ENCODE measurements at regions not wholly inside any gene's neighbourhood (a gene's known extent, or its start where the extent isn't known, plus 50 kb on each side); places are given as distances from the start of the nearest gene placed in this dataset.

GRCh38 chr21:38667291-38667870 is 138.3 kb upstream of the ETS2 start:
- Histone ChIP-seq H4K20me1 (ENCODE audit: insufficient read depth, low read length) (no peaks in the 10 kb centered on the region), H3K4me1 (ENCODE audit: insufficient read depth, low read length) (no peaks in the 10 kb centered on the region), H3K36me3 (ENCODE audit: insufficient read depth, low read length) (no peaks in the 10 kb centered on the region), H3K79me2 (ENCODE audit: insufficient read depth, low read length) (no peaks in the 10 kb centered on the region), H2AFZ (ENCODE audit: low read depth, low read length) (no peak overlapping the region), H3K4me2 (ENCODE audit: insufficient read depth, low read length) (no peak overlapping the region), H3K27me3 (ENCODE audit: insufficient read depth, low read length, poor library complexity) (peaks cover 7% of the 10 kb centered on the region), H3K27ac (ENCODE audit: low read length) (no peak overlapping the region), H3K9me3 (ENCODE audit: insufficient read depth, low read length, severe bottlenecking) (no peaks in the 10 kb centered on the region), H3K4me3 (ENCODE audit: low read depth in 1 of 2, low read length in 2 of 2) (no peak overlapping the region), H3K9ac (ENCODE audit: low read depth, low read length) (no peak overlapping the region)
- TF ChIP-seq EZH2 (IDR thresholded peaks at IDR 0.05; ENCODE audit: borderline replicate concordance, low read depth, low read length, severe bottlenecking): no peak
- TF ChIP-seq CTCF (IDR thresholded peaks at IDR 0.05; ENCODE audit: borderline replicate concordance, extremely low read depth, low read length, poor library complexity, severe bottlenecking): no peak
- DNase-seq (no peak), ATAC-seq (ENCODE audit: insufficient read depth, low read depth) (no peak)

- Histone ChIP-seq H3K27me3 (ENCODE audit: insufficient read depth, low read length, poor library complexity) (peaks cover 3% of the 10 kb centered on the region), H3K36me3 (ENCODE audit: insufficient read depth, low read length) (no peaks in the 10 kb centered on the region), H2AFZ (ENCODE audit: low read depth, low read length) (no peak overlapping the region), H3K4me2 (ENCODE audit: insufficient read depth, low read length) (no peak overlapping the region), H4K20me1 (ENCODE audit: insufficient read depth, low read length) (no peaks in the 10 kb centered on the region), H3K27ac (ENCODE audit: low read length) (no peak overlapping the region), H3K9ac (ENCODE audit: low read depth, low read length) (no peak overlapping the region), H3K9me3 (ENCODE audit: insufficient read depth, low read length, severe bottlenecking) (no peaks in the 10 kb centered on the region), H3K4me3 (ENCODE audit: low read depth in 1 of 2, low read length in 2 of 2) (no peak overlapping the region), H3K4me1 (ENCODE audit: insufficient read depth, low read length) (no peaks in the 10 kb centered on the region), H3K79me2 (ENCODE audit: insufficient read depth, low read length) (no peaks in the 10 kb centered on the region)
- TF ChIP-seq CTCF (IDR thresholded peaks at IDR 0.05; ENCODE audit: borderline replicate concordance, extremely low read depth, low read length, poor library complexity, severe bottlenecking): no peak
- TF ChIP-seq EZH2 (IDR thresholded peaks at IDR 0.05; ENCODE audit: borderline replicate concordance, low read depth, low read length, severe bottlenecking): no peak
- no peak for ATAC-seq (ENCODE audit: insufficient read depth, low read depth)
- DNase-seq: no peak
These were observed 137.7 kb upstream of the ETS2 start for GRCh38 chr21:38668067-38668466.

GRCh38 chr21:38668541-38668940 is 137.2 kb upstream of the ETS2 start:
- H3K36me3 ChIP-seq (ENCODE audit: insufficient read depth, low read length): no peaks in the 10 kb centered on the region
- TF ChIP-seq EZH2 (IDR thresholded peaks at IDR 0.05; ENCODE audit: borderline replicate concordance, low read depth, low read length, severe bottlenecking) (no peak), CTCF (IDR thresholded peaks at IDR 0.05; ENCODE audit: borderline replicate concordance, extremely low read depth, low read length, poor library complexity, severe bottlenecking) (no peak)
- no peak for ATAC-seq (ENCODE audit: insufficient read depth, low read depth)
- no peaks in the 10 kb centered on the region for H3K27me3 ChIP-seq (ENCODE audit: insufficient read depth, low read length, poor library complexity)
- H3K4me2 ChIP-seq (ENCODE audit: insufficient read depth, low read length): no peak overlapping the region
- no peak overlapping the region for H3K27ac ChIP-seq (ENCODE audit: low read length)
- no peaks in the 10 kb centered on the region for H3K79me2 ChIP-seq (ENCODE audit: insufficient read depth, low read length)
- H3K4me3 ChIP-seq (ENCODE audit: low read depth in 1 of 2, low read length in 2 of 2): no peak overlapping the region
- no peaks in the 10 kb centered on the region for H3K4me1 ChIP-seq (ENCODE audit: insufficient read depth, low read length)
- H2AFZ ChIP-seq (ENCODE audit: low read depth, low read length): no peak overlapping the region
- no peak overlapping the region for H3K9ac ChIP-seq (ENCODE audit: low read depth, low read length)
- DNase-seq: no peak
- H4K20me1 ChIP-seq (ENCODE audit: insufficient read depth, low read length): no peaks in the 10 kb centered on the region
- no peaks in the 10 kb centered on the region for H3K9me3 ChIP-seq (ENCODE audit: insufficient read depth, low read length, severe bottlenecking)

GRCh38 chr21:38669186-38669585 is 136.5 kb upstream of the ETS2 start:
- Histone ChIP-seq H3K36me3 (ENCODE audit: insufficient read depth, low read length) (no peaks in the 10 kb centered on the region), H3K4me3 (ENCODE audit: low read depth in 1 of 2, low read length in 2 of 2) (no peak overlapping the region), H3K27ac (ENCODE audit: low read length) (no peak overlapping the region), H3K27me3 (ENCODE audit: insufficient read depth, low read length, poor library complexity) (no peaks in the 10 kb centered on the region), H3K79me2 (ENCODE audit: insufficient read depth, low read length) (no peaks in the 10 kb centered on the region), H3K4me2 (ENCODE audit: insufficient read depth, low read length) (no peak overlapping the region), H3K9me3 (ENCODE audit: insufficient read depth, low read length, severe bottlenecking) (no peaks in the 10 kb centered on the region), H3K9ac (ENCODE audit: low read depth, low read length) (no peak overlapping the region), H3K4me1 (ENCODE audit: insufficient read depth, low read length) (no peaks in the 10 kb centered on the region), H4K20me1 (ENCODE audit: insufficient read depth, low read length) (no peaks in the 10 kb centered on the region), H2AFZ (ENCODE audit: low read depth, low read length) (no peak overlapping the region)
- DNase-seq (peak; percentile 32), ATAC-seq (ENCODE audit: insufficient read depth, low read depth) (peak; percentile 79)
- no peak for TF ChIP-seq EZH2 (IDR thresholded peaks at IDR 0.05; ENCODE audit: borderline replicate concordance, low read depth, low read length, severe bottlenecking)
- peak; percentile 62 for TF ChIP-seq CTCF (IDR thresholded peaks at IDR 0.05; ENCODE audit: borderline replicate concordance, extremely low read depth, low read length, poor library complexity, severe bottlenecking)

Measured in DND-41 (cell line).